Stimulated activated naive CD8-positive, alpha-beta T cell treated with anti-CD3 and anti-CD28 coated beads, Interleukin-15, Interleukin-2, amounts not matched to agents 100 U/mL and 50 U/mL, for 24 hours (primary cell): ENCODE measurements at regions not wholly inside any gene's neighbourhood (a gene's known extent, or its start where the extent isn't known, plus 50 kb on each side); places are given as distances from the start of the nearest gene placed in this dataset.
"Not testable (repeated sequence)": the region's sequence is repeated elsewhere in the genome, so short reads cannot be mapped to it uniquely, and the experiment has no call there.

ENCODE experiments used
- ATAC-seq: fragments of 150-1000 bp; cut with Tn5 transposase; one replicate; pipeline ENCODE4 v1.10.0; 2021
- DNase-seq: peaks from one replicate; pipeline ENCODE4 v3.0.0; 2021

GRCh38 chr2:236991874-236992273, 93.8 kb upstream of the COPS8 start:
- no peak for DNase-seq
- no peak for ATAC-seq

GRCh38 chr2:236993286-236993685, 92.4 kb upstream of the COPS8 start:
- no peak for DNase-seq
- no peak for ATAC-seq

- no peak for DNase-seq
- no peak for ATAC-seq
Observed at GRCh38 chr2:236994361-236994760, 91.3 kb upstream of the COPS8 start.

- ATAC-seq = no peak
- no peak for DNase-seq
Observed at GRCh38 chr2:236997069-236997715, 88.5 kb upstream of the COPS8 start.

GRCh38 chr2:236998236-236998635, 87.5 kb upstream of the COPS8 start:
- DNase-seq (no peak), ATAC-seq (no peak)

- no peak for DNase-seq
- no peak for ATAC-seq
Observed at GRCh38 chr2:236998758-236999157, 86.9 kb upstream of the COPS8 start.

GRCh38 chr2:237000481-237000880, 85.2 kb upstream of the COPS8 start:
- ATAC-seq (no peak), DNase-seq (no peak)

- not testable (repeated sequence) for ATAC-seq, DNase-seq
Observed at GRCh38 chr2:237005341-237005740, 80.3 kb upstream of the COPS8 start.

- DNase-seq (no peak), ATAC-seq (no peak)
Observed at GRCh38 chr2:237011206-237011795, 74.4 kb upstream of the COPS8 start.

- DNase-seq = no peak
- no peak for ATAC-seq
Observed at GRCh38 chr2:237012004-237012403, 73.7 kb upstream of the COPS8 start.

- ATAC-seq = no peak
- no peak for DNase-seq
Observed at GRCh38 chr2:237012577-237013267, 73.0 kb upstream of the COPS8 start.

- ATAC-seq (no peak), DNase-seq (no peak)
Observed at GRCh38 chr2:237016121-237016915, 69.4 kb upstream of the COPS8 start.

- DNase-seq (no peak), ATAC-seq (no peak)
Observed at GRCh38 chr2:237020090-237020489, 65.6 kb upstream of the COPS8 start.

GRCh38 chr2:237022533-237022932, 63.2 kb upstream of the COPS8 start:
- ATAC-seq (no peak), DNase-seq (no peak)

- DNase-seq = no peak
- no peak for ATAC-seq
Observed at GRCh38 chr2:237024255-237024654, 61.4 kb upstream of the COPS8 start.

- no peak for DNase-seq
- peak; percentile 36 for ATAC-seq
Observed at GRCh38 chr2:237025090-237025865, 60.4 kb upstream of the COPS8 start.

- ATAC-seq (no peak), DNase-seq (peak; percentile 43)
Observed at GRCh38 chr2:237026981-237027711, 58.5 kb upstream of the COPS8 start.

GRCh38 chr2:237027712-237028029, 58.0 kb upstream of the COPS8 start:
- ATAC-seq (no peak), DNase-seq (no peak)

- ATAC-seq = no peak
- DNase-seq = no peak
Observed at GRCh38 chr2:237030382-237030781, 55.3 kb upstream of the COPS8 start.

GRCh38 chr2:237033536-237034060, 52.1 kb upstream of the COPS8 start:
- ATAC-seq (no peak), DNase-seq (no peak)

GRCh38 chr2:237035781-237036475, 49.8 kb upstream of the COPS8 start:
- DNase-seq (no peak), ATAC-seq (no peak)
